CD4-positive, alpha-beta T cell treated with Interleukin-6 at 100 ng/mL for 8 hours (primary cell): ENCODE measurements at regions not wholly inside any gene's neighbourhood (a gene's known extent, or its start where the extent isn't known, plus 50 kb on each side); places are given as distances from the start of the nearest gene placed in this dataset.
"Not testable (repeated sequence)": the region's sequence is repeated elsewhere in the genome, so short reads cannot be mapped to it uniquely, and the experiment has no call there.

Experiments
- DNase-seq: peaks from one replicate; pipeline ENCODE4 v3.0.0-alpha.2; 2020; ENCODE audit warnings: mixed read lengths, low spot score

DNA sequence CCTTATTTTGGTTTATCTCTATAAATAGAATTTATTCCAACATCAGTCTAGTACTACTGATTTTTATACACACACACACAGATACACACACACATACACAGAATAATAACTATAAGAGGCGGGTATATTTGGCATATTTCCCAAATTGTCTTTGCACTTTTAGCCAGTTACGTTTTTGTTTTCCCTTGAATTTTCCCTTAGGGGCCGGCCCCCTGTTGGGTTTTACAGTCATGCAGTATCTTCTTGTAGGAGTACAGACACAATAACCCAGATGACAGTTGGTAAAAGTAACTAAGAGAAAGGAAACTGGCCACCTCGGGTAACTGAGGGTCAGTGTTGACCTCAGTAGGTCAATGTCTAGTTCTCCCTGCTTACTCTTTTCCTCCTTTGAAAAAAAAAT, 50.9 kb downstream of the DISP1 start:
- no peak for DNase-seq

DNA sequence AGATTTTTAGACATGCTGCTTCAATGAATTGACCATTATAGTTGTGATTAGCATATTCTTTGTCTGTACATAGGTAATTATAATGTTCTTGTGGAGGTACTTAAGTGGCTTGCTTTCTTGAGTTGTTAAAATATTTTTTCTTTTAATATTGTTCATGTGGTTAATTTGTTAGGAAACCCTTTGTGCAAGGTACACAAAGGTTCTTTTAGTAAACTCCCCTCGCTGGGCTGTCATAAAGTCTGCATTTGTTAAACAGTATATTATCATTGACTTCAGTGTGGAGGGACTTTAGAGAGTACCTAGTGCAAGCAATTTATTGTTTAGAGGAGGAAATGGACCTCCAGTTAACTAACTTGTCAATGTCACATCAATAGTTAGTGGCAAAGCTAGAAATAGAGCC, 52.5 kb downstream of the DISP1 start:
- DNase-seq = no peak

- no peak for DNase-seq
Observed at GRCh38 chr1:222876182-222876581, 61.3 kb downstream of the DISP1 start.

DNA sequence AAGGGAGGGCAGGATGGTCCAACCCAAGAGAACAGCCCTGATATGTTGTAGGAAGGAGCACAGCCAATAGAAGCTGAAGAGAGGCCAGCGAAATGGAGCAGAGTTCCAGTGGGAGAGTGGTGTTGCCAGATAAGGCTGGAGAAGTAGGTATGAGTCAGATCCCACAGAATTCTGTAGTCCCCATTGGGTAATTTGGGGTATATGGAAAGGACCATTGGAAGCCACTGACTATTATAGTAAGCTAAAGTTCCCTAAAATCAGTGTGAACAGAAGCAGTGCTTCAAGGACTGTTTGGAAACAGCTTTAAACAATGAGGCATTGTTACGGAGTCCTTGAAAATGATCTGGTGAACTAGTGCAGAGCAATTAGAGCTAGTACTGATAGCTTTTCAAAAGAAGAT, 63.0 kb downstream of the DISP1 start:
- DNase-seq = no peak

DNA sequence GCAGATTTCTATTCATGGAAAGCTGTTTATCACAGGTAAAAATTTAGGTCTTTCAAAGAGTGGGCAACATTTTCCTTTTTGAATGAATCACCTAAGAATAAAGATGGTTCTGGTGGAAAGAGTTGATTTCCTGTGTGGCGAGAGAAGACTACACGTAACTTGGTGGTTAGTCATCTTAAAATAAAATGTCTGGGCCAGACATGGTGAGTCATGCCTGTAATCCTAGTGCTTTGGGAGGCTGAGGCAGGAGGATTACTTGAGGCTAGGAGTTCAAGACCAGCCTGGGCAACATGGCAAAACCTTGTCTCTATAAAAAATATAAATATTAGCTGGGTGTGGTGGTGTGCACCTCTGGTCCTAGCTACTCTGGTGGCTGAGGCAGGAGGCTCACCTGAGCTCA, 65.7 kb downstream of the DISP1 start:
- peak; percentile 1 for DNase-seq

DNA sequence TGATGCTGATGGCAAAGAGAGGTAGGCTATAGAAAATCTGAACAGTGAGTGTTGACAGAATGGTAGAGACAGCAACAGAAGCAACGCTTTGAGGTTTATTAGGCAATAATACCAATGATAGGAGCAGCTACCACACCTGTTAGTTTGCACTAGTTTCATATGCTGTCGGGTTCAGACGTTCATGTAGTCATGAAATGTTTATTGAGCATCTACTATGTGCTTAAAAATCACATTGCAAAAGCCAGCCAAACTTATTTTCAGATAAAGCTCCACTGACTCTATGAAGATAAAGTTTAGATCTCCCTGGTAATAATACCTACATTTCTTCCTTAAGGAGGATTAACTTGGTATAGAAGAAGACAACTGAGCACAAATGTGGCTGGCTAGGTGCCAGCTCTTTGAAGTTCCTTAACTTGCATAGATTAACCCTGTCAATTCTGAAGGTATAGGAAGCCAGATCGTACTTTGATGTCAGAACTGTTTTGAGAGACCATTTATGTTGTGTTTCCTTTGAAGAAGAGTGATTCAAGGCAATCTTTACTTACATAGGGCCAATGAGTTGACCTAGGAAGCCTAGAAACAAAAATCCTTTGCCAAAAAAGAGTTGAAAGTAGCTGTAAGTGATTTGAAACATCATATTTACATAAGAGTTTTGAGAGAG, 71.5 kb downstream of the DISP1 start:
- DNase-seq = no peak

DNA sequence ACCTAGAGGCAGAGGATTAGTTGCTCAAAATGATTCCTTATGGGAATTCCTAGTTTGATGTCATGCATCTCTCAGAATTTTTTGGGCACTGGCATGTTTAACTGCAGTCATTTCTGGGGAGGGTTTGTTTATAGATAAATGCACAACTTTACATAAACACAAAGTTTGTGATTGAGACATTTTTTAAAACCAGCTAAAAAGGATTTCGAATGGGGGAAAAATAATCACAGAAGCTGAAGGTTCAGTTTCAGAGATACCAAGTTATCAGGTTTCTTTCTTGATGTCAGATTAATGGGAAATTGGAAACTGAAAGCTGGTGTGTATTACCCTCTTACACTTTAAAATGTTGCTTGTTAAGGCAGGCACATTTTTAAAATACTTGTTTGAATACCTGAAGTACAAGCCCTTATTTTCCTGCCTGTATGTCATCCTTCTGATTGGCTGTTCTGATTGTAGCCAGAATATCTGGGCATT, 72.1 kb downstream of the DISP1 start:
- DNase-seq = no peak

- no peak for DNase-seq
Observed at GRCh38 chr1:222889440-222889839, 74.6 kb downstream of the DISP1 start.

DNA sequence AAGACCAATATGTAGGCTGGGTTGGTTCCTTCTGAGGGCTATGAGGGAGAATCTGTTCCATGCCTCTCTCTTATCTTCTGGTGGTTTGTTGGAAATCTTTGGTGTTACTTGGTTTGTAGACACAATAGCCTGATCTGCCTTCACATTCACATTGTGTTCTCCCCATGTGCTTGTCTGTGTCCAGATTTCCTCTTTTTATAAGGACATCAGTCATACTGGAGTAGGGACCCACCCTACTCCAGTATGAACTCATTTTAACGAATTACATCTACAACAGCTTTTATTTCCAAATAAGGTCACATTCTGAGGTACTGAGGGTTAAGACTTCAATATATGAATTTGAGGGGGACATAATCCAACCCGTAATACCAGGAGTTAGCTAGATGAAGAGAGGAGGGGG, 75.9 kb downstream of the DISP1 start:
- no peak for DNase-seq

- no peak for DNase-seq
Observed at GRCh38 chr1:222891578-222891977, 76.7 kb downstream of the DISP1 start.

DNA sequence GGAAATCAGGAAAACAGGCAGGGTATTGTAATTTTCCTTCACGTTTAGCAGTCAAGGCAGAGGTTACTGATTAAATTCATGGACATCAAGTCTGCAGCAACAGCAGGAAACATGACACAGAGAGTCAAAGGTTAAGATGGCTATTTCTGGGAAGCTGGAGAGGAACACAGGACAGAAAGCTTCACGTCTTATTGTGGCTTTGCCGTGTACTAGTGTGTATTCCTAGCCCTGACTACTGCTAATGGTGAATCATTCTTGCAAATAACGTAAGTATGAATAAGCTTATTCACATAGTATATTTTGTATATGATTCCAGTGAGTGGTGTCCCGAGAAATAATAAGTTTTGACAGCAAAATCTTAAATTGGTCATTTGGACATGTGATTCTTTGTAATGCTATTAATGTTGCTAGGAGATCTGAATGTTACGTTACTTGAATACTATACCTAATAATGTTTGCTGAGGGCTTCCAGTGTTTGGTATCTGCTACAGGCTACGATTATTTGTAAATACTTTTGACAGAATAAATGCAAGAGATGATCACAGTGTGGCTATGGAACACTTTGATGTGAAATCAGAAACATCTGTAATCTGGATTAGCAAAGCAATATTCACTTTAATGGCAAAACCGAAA, 77.4 kb downstream of the DISP1 start:
- DNase-seq = no peak

- DNase-seq = no peak
Observed at GRCh38 chr1:222893255-222893654, 78.4 kb downstream of the DISP1 start.

- DNase-seq = no peak
Observed at GRCh38 chr1:222894331-222894730, 79.5 kb downstream of the DISP1 start.

DNA sequence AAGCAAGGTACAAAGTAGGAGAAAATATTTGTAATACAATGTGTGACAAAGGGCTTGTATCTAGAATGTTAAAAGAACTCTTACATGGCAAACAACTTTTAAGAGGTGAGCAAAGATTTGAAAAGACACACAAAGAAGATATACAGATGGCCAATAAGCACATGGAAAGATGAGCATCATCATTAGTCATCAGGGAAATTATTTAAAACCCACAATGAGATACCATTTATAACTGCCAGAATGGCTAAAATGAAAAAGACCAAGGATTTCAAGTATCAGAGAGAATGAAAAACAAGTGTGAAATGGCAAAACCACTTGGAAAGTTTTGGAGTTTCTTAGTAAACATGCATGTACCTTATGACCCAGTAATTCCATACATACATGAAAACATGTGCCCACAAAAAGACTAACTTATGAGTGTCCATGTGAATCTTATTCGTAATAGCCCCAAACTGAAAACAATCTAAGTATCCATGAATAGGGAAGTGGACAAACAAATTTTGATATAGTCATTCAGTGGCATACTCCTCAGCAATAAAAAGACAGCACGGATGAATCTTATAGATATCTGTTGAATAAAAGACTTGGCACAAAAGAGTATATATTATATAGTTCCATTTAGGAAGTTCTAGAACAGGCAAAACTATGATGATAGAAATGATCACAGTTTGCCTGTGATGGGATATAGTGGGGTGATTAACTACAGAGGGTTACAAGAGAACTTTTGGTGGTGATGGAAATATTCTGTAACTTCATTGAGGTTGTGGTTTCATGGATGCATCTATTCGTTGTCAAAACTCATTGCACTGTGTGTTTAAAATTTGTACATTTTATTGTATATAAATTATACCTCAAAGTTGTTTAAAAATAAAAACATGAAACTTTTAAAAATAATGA, 82.0 kb downstream of the DISP1 start:
- DNase-seq = no peak

GRCh38 chr1:222897527-222898190, 82.8 kb downstream of the DISP1 start:
- no peak for DNase-seq

DNA sequence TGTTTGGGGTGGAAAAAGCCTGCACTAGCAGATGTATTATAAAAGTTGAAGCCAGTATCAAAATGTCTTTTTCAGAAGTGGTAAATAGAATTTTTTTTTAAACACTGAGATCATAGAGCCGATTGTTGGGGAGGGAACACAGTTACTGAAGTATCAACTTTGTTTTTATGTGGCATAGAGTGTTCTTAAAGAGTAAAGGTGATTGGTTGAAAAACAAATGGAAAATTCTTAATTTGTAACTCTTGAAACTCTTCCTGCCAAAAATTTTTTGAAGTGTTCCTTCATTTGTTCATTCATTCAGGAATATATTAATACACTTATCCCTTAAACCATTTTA, 83.3 kb downstream of the DISP1 start:
- no peak for DNase-seq

GRCh38 chr1:222899471-222899870, 84.6 kb downstream of the DISP1 start:
- DNase-seq = no peak

DNA sequence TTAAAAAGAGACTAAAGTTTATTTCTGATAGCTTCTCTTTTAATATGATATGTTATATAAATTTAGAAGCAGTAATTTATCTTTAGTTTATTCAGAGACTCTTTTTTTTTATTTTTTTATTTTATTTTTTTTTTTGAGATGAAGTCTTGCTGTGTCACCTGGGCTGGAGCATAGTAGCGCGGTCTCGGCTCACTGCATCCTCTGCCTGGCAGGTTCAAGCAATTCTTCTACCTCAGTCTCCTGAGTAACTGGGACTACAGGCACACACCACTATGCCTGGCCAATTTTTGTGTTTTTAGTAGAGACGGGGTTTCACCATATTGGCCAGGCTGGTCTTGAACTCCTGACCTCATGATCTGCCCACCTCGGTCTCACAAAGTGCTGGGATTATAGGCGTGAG, 89.6 kb downstream of the DISP1 start:
- no peak for DNase-seq

DNA sequence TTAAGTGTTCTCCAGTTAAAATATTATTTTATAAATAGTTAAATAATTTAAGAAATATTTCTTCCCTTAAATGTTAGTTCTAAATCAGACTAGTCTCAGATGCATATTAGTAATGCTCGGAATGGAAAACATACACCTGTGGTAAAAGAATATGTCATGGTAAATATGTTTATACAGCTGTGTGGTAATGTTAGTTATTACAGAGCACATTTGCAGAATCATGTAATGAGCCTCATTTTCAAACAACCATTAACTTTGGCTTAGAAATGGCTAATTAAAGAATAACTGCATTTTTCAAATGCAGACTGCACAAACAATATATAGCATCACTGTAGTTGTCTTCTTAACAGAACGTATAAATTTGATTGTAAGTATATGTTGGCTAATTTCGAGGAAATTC, 90.3 kb downstream of the DISP1 start:
- no peak for DNase-seq

DNA sequence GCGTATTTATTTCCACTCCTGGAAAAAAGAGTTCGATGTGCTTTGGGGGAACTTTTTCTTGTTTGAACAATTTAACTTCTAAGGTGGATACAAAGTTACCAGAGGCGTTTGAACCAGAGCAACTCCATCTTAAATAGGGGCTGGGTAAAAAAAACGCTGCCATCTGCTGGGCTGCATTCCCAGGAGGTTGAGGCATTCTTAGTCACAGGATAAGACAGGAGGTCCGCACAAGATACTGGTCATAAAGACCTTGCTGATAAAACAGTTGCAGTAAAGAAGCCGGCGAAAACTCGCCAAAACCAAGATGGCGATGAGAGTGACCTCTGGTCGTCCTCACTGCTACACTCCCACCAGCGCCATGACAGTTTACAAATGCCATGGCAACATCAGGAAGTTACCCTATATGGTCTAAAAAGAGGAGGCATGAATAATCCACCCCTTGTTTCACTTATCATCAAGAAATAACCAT, 91.5 kb downstream of the DISP1 start:
- not testable (repeated sequence) for DNase-seq

GRCh38 chr1:222909586-222909985, 94.7 kb downstream of the DISP1 start:
- no peak for DNase-seq

DNA sequence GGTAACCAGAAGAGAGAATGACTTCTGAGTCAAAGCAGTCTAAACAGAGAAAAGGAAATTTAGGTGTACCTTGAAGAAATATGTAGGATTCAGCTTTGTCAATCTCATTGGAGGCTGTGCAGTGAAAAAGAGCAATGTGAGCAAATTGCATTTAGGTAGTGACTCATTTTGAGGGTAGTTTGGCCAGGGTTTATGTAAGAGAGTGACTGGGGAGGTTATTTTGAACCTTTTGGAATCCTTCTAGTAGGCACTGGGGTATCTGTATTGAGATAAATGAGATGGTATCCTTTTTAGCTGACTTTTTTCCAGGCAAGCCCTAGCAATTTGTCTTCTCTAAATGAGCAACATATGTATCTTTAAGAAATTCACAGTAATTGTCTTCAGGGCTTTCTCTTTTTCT, 95.9 kb downstream of the DISP1 start:
- DNase-seq = no peak
